ENCODE measurements at regions not wholly inside any gene's neighbourhood (a gene's known extent, or its start where the extent isn't known, plus 50 kb on each side); places are given as distances from the start of the nearest gene placed in this dataset.

- TF ChIP-seq POLR2A (IDR thresholded peaks at IDR 0.05), result no peak
- TF ChIP-seq CTCF (IDR thresholded peaks at IDR 0.05 in 8 of 11, conservative IDR thresholded peaks at IDR 0.05 in 3 of 11), result no peak
- TF ChIP-seq POLR2AphosphoS5 (IDR thresholded peaks at IDR 0.05), result peak in 1 of 3 donors; percentile 18
These were observed 113.9 kb downstream of the KCNRG start for GRCh38 chr13:50129081-50129705.
